H7 (cell line): ENCODE measurements at regions not wholly inside any gene's neighbourhood (a gene's known extent, or its start where the extent isn't known, plus 50 kb on each side); places are given as distances from the start of the nearest gene placed in this dataset.

Source experiments
- DNase-seq: peaks from one replicate; pipeline ENCODE4 v3.0.0; 2012
- H3K27me3 ChIP-seq: 2 replicates; pipeline ENCODE4 v1.6.0; 2011; ENCODE audit warnings: mild to moderate bottlenecking, low read length; ENCODE audit not compliant: control insufficient read depth, insufficient read depth
- H3K36me3 ChIP-seq: replicated peaks from 2 replicates; pipeline ENCODE4 v1.5.1; 2011; ENCODE audit warnings: low read length; ENCODE audit not compliant: control insufficient read depth, insufficient read depth
- H3K4me3 ChIP-seq: 2 replicates; pipeline ENCODE4 v1.5.1; 2011; ENCODE audit warnings: low read depth, mild to moderate bottlenecking, control low read depth, low read length, moderate library complexity; ENCODE audit not compliant: insufficient read depth

GRCh38 chr18:71130351-71130750 is 841.5 kb downstream of the SOCS6 start:
- H3K4me3 ChIP-seq, result no peak overlapping the region
- no peaks in the 10 kb centered on the region for H3K27me3 ChIP-seq
- DNase-seq, result no peak
- H3K36me3 ChIP-seq, result no peaks in the 10 kb centered on the region

GRCh38 chr18:71125581-71125980 is 836.7 kb downstream of the SOCS6 start:
- no peaks in the 10 kb centered on the region for H3K36me3 ChIP-seq
- no peak overlapping the region for H3K4me3 ChIP-seq
- DNase-seq, result no peak
- H3K27me3 ChIP-seq, result no peaks in the 10 kb centered on the region

DNA sequence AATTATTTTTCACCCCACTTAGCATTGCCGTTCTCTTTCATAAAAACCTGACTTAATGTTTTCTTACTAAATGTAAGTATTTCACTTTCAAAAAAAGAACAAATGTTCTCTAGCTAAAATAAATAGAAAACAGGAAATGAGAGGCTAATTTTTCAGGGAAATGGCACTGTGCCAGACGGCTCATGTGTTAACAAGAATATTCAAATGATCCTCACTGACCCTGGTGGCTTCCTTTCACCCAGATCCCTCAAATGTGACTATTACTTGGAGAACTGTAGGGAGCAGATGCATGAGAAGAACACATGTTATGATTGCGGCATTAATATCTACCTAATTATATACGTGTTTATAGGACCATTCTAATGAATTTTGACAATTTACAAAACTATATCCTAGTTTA is 827.7 kb downstream of the SOCS6 start:
- DNase-seq, result no peak
- Histone ChIP-seq H3K27me3 (no peaks in the 10 kb centered on the region), H3K36me3 (no peaks in the 10 kb centered on the region), H3K4me3 (no peak overlapping the region)

GRCh38 chr18:71115261-71115660 is 826.4 kb downstream of the SOCS6 start:
- no peak overlapping the region for H3K4me3 ChIP-seq
- H3K27me3 ChIP-seq, result no peaks in the 10 kb centered on the region
- H3K36me3 ChIP-seq, result no peaks in the 10 kb centered on the region
- DNase-seq, result no peak

- Histone ChIP-seq H3K36me3 (no peaks in the 10 kb centered on the region), H3K4me3 (no peak overlapping the region), H3K27me3 (no peaks in the 10 kb centered on the region)
- no peak for DNase-seq
Observed at GRCh38 chr18:71114550-71115210, 825.8 kb downstream of the SOCS6 start.

DNA sequence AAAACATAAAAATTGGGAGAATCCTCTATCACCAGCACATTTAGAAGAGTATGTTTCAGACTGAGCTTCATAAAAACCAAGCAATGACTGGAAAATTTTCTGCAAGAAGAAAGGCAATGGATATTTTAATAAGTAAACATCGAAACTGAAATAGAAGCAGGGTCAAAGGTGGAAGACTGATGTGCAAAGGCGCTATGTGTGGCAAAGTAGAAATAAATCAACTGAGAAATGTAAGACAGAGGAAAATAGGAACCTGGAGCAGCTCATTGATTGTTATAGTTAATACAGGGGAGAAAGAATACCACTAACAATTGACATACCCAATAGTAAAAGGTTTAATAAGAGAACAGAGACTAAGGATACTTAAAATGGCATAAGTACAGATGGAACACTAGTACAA is 818.4 kb downstream of the SOCS6 start:
- Histone ChIP-seq H3K27me3 (no peaks in the 10 kb centered on the region), H3K36me3 (no peaks in the 10 kb centered on the region), H3K4me3 (no peak overlapping the region)
- DNase-seq, result no peak

DNA sequence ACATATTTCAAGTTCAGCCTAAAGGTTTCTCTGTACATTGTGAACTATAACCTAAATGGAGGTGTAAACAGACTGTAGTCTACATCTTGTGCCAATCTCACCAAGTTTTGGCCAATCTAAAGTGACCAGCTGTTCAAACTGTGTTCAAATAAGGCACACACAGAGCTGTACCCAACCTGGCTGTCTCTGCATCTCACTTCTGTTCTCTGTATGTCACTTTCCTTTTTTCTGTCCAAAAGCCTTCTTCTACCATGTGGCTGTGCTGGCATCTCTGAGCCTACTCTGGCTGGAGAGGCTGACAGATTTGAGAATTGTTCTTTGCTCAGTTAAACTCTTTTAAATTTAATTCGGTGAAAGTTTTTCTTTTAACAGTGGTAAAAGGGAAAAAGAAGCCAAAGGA is 817.9 kb downstream of the SOCS6 start:
- no peaks in the 10 kb centered on the region for H3K36me3 ChIP-seq
- no peak overlapping the region for H3K4me3 ChIP-seq

GRCh38 chr18:71105994-71106546 is 817.2 kb downstream of the SOCS6 start:
- no peaks in the 10 kb centered on the region for H3K36me3 ChIP-seq
- DNase-seq, result no peak
- no peak overlapping the region for H3K4me3 ChIP-seq
- H3K27me3 ChIP-seq, result no peaks in the 10 kb centered on the region

More for the DNA sequence above, 817.9 kb downstream of the SOCS6 start:
- no peaks in the 10 kb centered on the region for H3K27me3 ChIP-seq
- no peak for DNase-seq

DNA sequence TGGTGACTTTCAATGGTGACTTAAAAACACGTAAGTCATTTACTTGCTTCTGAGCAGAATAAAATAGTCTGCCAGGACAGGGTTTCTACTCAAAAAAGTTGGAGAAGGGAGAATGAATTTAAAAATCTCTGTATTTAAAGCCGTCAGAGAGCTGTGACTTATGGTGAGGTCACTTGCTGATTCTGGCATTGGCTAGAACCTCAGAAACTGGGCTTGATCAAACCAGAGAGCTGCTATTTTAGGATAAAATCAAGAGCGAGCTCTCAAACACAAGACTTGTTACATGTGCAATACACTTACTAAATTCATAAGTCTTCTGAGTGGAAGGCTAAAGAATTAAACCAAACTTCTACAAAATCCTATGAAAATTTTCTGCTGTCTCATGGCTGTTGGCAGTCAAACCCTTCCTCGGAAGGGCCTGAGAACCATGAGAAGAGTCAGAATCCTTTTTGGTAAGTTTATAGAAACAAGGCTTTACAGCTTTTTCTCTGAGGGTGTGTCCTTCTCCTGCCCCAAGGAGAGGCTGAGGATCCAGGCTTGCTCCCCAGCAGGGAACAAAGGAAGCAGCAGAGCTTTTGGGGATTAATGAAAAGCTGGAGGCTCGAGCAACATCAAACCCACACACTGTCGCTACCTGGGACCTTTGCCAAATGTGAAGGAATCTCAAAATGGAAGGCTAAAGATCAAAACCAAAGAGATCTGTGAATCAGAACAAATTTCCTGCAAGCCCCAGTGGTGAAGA is 816.4 kb downstream of the SOCS6 start:
- peak; percentile 1 for DNase-seq

GRCh38 chr18:71079606-71080005 is 790.8 kb downstream of the SOCS6 start:
- DNase-seq, result no peak
- H3K27me3 ChIP-seq, result no peaks in the 10 kb centered on the region
- no peaks in the 10 kb centered on the region for H3K36me3 ChIP-seq
- H3K4me3 ChIP-seq, result no peak overlapping the region

More for the DNA sequence above, 816.4 kb downstream of the SOCS6 start:
- Histone ChIP-seq H3K27me3 (no peaks in the 10 kb centered on the region), H3K4me3 (no peak overlapping the region), H3K36me3 (no peaks in the 10 kb centered on the region)

- H3K4me3 ChIP-seq, result no peak overlapping the region
- DNase-seq, result no peak
- H3K27me3 ChIP-seq, result no peaks in the 10 kb centered on the region
- H3K36me3 ChIP-seq, result no peaks in the 10 kb centered on the region
Observed at GRCh38 chr18:71077451-71077850, 788.6 kb downstream of the SOCS6 start.

DNA sequence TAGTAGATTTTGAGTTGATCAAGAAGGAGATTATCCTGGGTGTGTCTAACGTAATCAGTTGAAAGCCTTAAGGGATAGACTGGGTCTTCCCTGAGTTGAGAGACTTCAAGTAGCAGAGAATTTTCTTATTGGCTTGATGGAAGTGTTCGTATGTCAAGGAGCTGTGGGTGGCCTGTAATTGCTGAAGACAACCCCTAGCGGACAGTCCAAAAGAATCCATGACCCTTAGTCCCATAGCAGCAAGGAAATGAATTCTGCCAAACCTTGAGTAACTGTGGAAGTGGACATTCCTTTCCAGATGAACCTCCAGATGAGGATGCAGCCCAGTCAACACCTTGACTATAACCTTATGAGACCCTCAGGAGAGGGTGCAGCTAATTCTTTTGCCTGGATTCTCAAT is 786.3 kb downstream of the SOCS6 start:
- peak; percentile 7 for DNase-seq
- no peak overlapping the region for H3K4me3 ChIP-seq
- no peaks in the 10 kb centered on the region for H3K27me3 ChIP-seq
- H3K36me3 ChIP-seq, result no peaks in the 10 kb centered on the region

- no peaks in the 10 kb centered on the region for H3K36me3 ChIP-seq
- no peaks in the 10 kb centered on the region for H3K27me3 ChIP-seq
- no peak overlapping the region for H3K4me3 ChIP-seq
- DNase-seq, result no peak
Observed at GRCh38 chr18:71068338-71068737, 779.5 kb downstream of the SOCS6 start.

GRCh38 chr18:71049893-71050292 is 761.0 kb downstream of the SOCS6 start:
- DNase-seq, result no peak
- Histone ChIP-seq H3K27me3 (no peaks in the 10 kb centered on the region), H3K4me3 (no peak overlapping the region), H3K36me3 (no peaks in the 10 kb centered on the region)

- Histone ChIP-seq H3K27me3 (no peaks in the 10 kb centered on the region), H3K36me3 (no peaks in the 10 kb centered on the region), H3K4me3 (no peak overlapping the region)
- no peak for DNase-seq
Observed at GRCh38 chr18:71047882-71048281, 759.0 kb downstream of the SOCS6 start.
